ENCODE measurements at regions not wholly inside any gene's neighbourhood (a gene's known extent, or its start where the extent isn't known, plus 50 kb on each side); places are given as distances from the start of the nearest gene placed in this dataset.
"Not testable (repeated sequence)": the region's sequence is repeated elsewhere in the genome, so short reads cannot be mapped to it uniquely, and the experiment has no call there.

- TF ChIP-seq CTCF (IDR thresholded peaks at IDR 0.05) (no peak), ZFX (IDR thresholded peaks at IDR 0.05; ENCODE audit: borderline replicate concordance) (no peak)
- H3K27ac ChIP-seq: no peak overlapping the region
These were observed 585.4 kb downstream of the ALG10 start for GRCh38 chr12:34607520-34608195.

GRCh38 chr12:34613988-34614387, 591.7 kb downstream of the ALG10 start:
- H3K27ac ChIP-seq: not testable (repeated sequence)

GRCh38 chr12:34625116-34625515, 602.8 kb downstream of the ALG10 start:
- TF ChIP-seq ZFX (IDR thresholded peaks at IDR 0.05; ENCODE audit: borderline replicate concordance): no peak
- TF ChIP-seq CTCF (IDR thresholded peaks at IDR 0.05): peak; percentile 71

GRCh38 chr12:34626363-34627157, 604.3 kb downstream of the ALG10 start:
- H3K27ac ChIP-seq: no peak overlapping the region
- no peak for TF ChIP-seq ZFX (IDR thresholded peaks at IDR 0.05; ENCODE audit: borderline replicate concordance)
- no peak for TF ChIP-seq CTCF (IDR thresholded peaks at IDR 0.05)

More at GRCh38 chr12:34625116-34625515, 602.8 kb downstream of the ALG10 start:
- H3K27ac ChIP-seq: no peak overlapping the region
